SU-DHL-6 (cell line): ENCODE measurements at regions not wholly inside any gene's neighbourhood (a gene's known extent, or its start where the extent isn't known, plus 50 kb on each side); places are given as distances from the start of the nearest gene placed in this dataset.
"Not testable (repeated sequence)": the region's sequence is repeated elsewhere in the genome, so short reads cannot be mapped to it uniquely, and the experiment has no call there.

Source experiments
- CTCF ChIP-seq: fragments of 200-600 bp; sonication (generic); IDR thresholded peaks from one replicate; pipeline ENCODE4 v1.5.1; 2017; ENCODE audit warnings: antibody characterized with exemption, mild to moderate bottlenecking, low read length, moderate library complexity; ENCODE audit not compliant: insufficient read depth, poor library complexity, severe bottlenecking
- EZH2phosphoT487 ChIP-seq: fragments of 200-600 bp; sonication (generic), shearing (Covaris generic); conservative IDR thresholded peaks from 2 replicates; pipeline ENCODE4 v1.6.1; 2018; ENCODE audit warnings: mild to moderate bottlenecking, antibody characterized with exemption, low read length, moderate library complexity, mixed read lengths

DNA sequence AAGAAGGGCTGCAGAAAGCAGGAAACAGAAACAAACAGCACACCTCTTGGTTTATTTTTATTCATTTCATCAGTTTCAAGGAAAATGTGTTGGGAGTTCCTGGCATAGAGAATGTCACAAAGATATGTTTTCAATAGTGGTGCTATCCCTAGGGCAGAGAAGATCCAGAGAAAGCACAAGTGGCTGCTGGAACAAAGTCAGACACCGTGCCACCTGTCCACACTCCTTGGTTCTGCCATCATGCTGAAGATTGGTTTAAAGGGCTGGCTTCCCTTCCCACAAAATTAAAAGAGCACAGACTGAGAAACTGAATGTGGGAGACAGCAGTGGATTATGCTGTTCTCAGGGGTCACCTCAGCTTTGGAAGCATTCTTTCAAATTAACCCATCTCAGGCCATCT lies 2735.7 kb downstream of the RPIA start:
- TF ChIP-seq CTCF, EZH2phosphoT487: not testable (repeated sequence)
